ENCODE measurements at regions not wholly inside any gene's neighbourhood (a gene's known extent, or its start where the extent isn't known, plus 50 kb on each side); places are given as distances from the start of the nearest gene placed in this dataset.
"Not testable (repeated sequence)": the region's sequence is repeated elsewhere in the genome, so short reads cannot be mapped to it uniquely, and the experiment has no call there.

DNA sequence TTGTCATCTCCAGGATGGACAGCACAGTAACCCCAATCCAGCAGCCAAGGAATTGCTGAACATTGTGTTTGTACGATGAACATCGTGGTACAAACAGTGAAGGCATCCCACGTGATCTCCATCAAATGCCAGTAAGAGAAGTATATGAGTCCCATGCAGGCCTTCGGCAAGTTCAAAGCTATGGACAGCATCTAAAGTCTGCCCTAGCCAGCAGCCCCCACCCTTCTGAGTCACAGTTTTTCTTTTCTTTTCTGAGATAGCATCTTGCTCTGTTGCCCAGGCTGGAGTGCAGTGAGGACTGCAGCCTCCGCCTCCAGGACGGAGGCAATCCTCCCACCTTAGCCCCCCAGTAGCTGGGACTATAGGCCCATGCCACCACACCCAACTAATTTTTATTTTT is 71.0 kb upstream of the SRD5A2 start:
- no peak for TF ChIP-seq CTCF (IDR thresholded peaks at IDR 0.05; ENCODE audit: low read depth, low read length, missing control alignments)
- in situ Hi-C loops (cut with HindIII; ENCODE audit: low sequenced_read_pairs): no loop called here
- DNase-seq (ENCODE audit: low read depth): no peak
- no peak overlapping the region for H3K4me3 ChIP-seq (ENCODE audit: low read depth, low read length)

DNA sequence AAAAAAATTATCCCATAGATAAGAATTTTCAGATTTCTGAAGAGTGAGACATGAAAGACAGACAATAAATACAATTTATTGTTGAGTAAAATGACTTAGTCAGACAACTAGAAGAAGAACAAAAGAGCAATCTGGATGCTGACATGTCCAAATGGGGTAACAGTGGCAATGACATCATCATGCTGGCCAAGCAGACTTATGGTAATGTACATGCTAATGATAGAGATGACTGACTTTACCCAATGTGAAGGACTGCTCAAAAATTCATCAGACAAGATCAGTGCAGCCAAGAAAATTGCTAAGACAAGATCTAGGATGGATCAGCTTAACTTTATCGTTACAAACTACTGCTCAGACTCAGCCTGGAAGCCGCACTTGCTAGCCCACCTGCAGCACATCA is 70.5 kb upstream of the SRD5A2 start:
- DNase-seq (ENCODE audit: low read depth): no peak
- in situ Hi-C loops (cut with HindIII; ENCODE audit: low sequenced_read_pairs): no loop called here
- H3K4me3 ChIP-seq (ENCODE audit: low read depth, low read length): no peak overlapping the region
- no peak for TF ChIP-seq CTCF (IDR thresholded peaks at IDR 0.05; ENCODE audit: low read depth, low read length, missing control alignments)

GRCh38 chr2:31644551-31644950 is 63.8 kb upstream of the SRD5A2 start:
- TF ChIP-seq CTCF (IDR thresholded peaks at IDR 0.05; ENCODE audit: low read depth, low read length, missing control alignments): no peak
- in situ Hi-C loops (cut with HindIII; ENCODE audit: low sequenced_read_pairs): no loop called here
- no peak for DNase-seq (ENCODE audit: low read depth)
- H3K4me3 ChIP-seq (ENCODE audit: low read depth, low read length): no peak overlapping the region

DNA sequence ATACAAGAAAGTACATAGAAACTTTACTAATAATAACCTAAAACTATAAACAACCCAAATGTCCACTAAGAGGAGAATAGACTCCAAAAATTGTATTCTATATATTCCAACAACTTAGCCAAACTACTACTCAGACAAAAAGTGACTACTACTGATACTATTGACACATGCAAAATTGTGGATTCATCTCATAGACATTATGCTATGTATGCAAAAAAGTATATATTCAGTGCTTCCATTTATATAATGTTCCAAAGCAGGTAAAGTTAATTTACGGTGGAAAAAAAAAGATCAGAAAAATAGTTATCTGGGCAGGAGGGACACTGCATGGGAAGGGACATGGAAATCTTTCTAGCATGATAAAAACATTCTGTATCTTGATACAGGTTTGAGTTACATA is 62.0 kb upstream of the SRD5A2 start:
- no peak overlapping the region for H3K4me3 ChIP-seq (ENCODE audit: low read depth, low read length)
- in situ Hi-C loops (cut with HindIII; ENCODE audit: low sequenced_read_pairs): no loop called here
- TF ChIP-seq CTCF (IDR thresholded peaks at IDR 0.05; ENCODE audit: low read depth, low read length, missing control alignments): no peak
- no peak for DNase-seq (ENCODE audit: low read depth)

DNA sequence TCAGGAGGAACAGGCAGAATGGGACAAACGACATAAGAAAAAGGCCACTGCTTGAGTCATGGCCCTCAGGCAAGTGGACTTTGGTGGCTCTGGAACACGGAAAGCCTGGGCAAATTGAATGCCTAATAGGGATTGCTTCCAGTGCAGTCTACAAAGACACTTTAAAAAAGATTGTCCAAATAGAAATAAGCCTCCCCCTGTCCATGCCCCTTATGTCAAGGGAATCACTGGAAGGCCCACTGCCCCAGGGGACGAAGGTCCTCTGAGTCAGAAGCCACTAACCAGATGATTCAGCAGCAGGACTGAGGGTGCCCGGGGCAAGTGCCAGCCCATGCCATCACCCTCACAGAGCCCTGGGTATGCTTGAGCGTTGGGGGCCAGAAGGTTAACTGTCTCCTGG is 51.5 kb upstream of the SRD5A2 start:
- in situ Hi-C loops (cut with HindIII; ENCODE audit: low sequenced_read_pairs); H3K4me3 ChIP-seq (ENCODE audit: low read depth, low read length); DNase-seq (ENCODE audit: low read depth): not testable (repeated sequence)
